PC-3 (cell line): ENCODE measurements at regions not wholly inside any gene's neighbourhood (a gene's known extent, or its start where the extent isn't known, plus 50 kb on each side); places are given as distances from the start of the nearest gene placed in this dataset.

Source experiments
- ATAC-seq: fragments of 200-7000 bp; cut with Tn5 transposase; 2 replicates; pipeline ENCODE4 v1.9.1; 2020; ENCODE audit warnings: mild to moderate bottlenecking, moderate library complexity
- BruUV-seq: library from RNA; stranded (reverse); fragments of 400-500 nt; replicated peaks from 2 replicates; lab custom pipeline; 2021; lab: Mats Ljungman, UMichigan
- CTCF ChIA-PET: fragments of 300-600 bp; sonication (Branson Sonifier 250); formaldehyde crosslinking; loops from one replicate; lab custom pipeline; 2022; ENCODE audit warnings: antibody characterized with exemption; lab: Charles Lee
- POLR2A ChIA-PET: fragments of 300-600 bp; sonication (Branson Sonifier 250); formaldehyde crosslinking; loops from one replicate; lab custom pipeline; 2022; ENCODE audit warnings: antibody characterized with exemption; ENCODE audit not compliant: unreplicated experiment; lab: Charles Lee
- DNase-seq: peaks from one replicate; pipeline ENCODE4 v3.0.0-alpha.2; 2015
- H2AFZ ChIP-seq: fragments of 300-600 bp; sonication (generic); 2 replicates; pipeline ENCODE4 v1.6.0; 2016; ENCODE audit warnings: antibody characterized with exemption, low read length
- H3F3A ChIP-seq: fragments of 300-600 bp; sonication (generic); one replicate; pipeline ENCODE4 v1.6.0; 2017; ENCODE audit warnings: antibody characterized with exemption, low read length, control low read depth, mild to moderate bottlenecking; ENCODE audit not compliant: unreplicated experiment
- H3K27ac ChIP-seq: fragments of 300-600 bp; sonication (generic); 2 replicates; pipeline ENCODE4 v1.5.1; 2016; ENCODE audit warnings: mild to moderate bottlenecking, low read length
- H3K27me3 ChIP-seq: fragments of 300-600 bp; sonication (generic); 2 replicates; pipeline ENCODE4 v1.6.1; 2016; ENCODE audit warnings: low read length, mixed read lengths
- H3K36me3 ChIP-seq: fragments of 300-600 bp; sonication (generic); 2 replicates; pipeline ENCODE4 v1.6.1; 2016; ENCODE audit warnings: low read depth, mixed run types, low read length, mixed read lengths
- H3K4me1 ChIP-seq: fragments of 300-600 bp; sonication (generic); 2 replicates; pipeline ENCODE4 v1.5.1; 2016; ENCODE audit warnings: low read length; ENCODE audit not compliant: insufficient read depth
- H3K4me2 ChIP-seq: fragments of 300-600 bp; sonication (generic); 2 replicates; pipeline ENCODE4 v1.6.0; 2016; ENCODE audit warnings: low read length
- H3K4me3 ChIP-seq: fragments of 300-600 bp; sonication (generic); 2 replicates; pipeline ENCODE4 v1.5.1; 2016; ENCODE audit warnings: mild to moderate bottlenecking, low read length, mixed read lengths
- H3K79me2 ChIP-seq: fragments of 300-600 bp; sonication (generic); 2 replicates; pipeline ENCODE4 v1.6.1; 2017; ENCODE audit warnings: low read length, mixed read lengths
- H3K9ac ChIP-seq: fragments of 300-600 bp; sonication (generic); 2 replicates; pipeline ENCODE4 v1.6.0; 2016; ENCODE audit warnings: mild to moderate bottlenecking, low read length
- H3K9me2 ChIP-seq: fragments of 300-600 bp; sonication (generic); replicated peaks from 2 replicates; pipeline ENCODE4 v1.6.1; 2016; ENCODE audit warnings: mixed run types, low read length, mixed read lengths
- H3K9me3 ChIP-seq: fragments of 300-600 bp; sonication (generic); 2 replicates; pipeline ENCODE4 v1.6.1; 2016; ENCODE audit warnings: low read length, mixed read lengths
- H4K20me1 ChIP-seq: fragments of 300-600 bp; sonication (generic); 2 replicates; pipeline ENCODE4 v1.6.1; 2016; ENCODE audit warnings: low read length, mixed read lengths
- EZH2 ChIP-seq: fragments of 300-600 bp; sonication (generic); IDR thresholded peaks from one replicate; pipeline ENCODE4 v1.6.1; 2017; ENCODE audit warnings: antibody characterized with exemption, mild to moderate bottlenecking, low read length; ENCODE audit not compliant: unreplicated experiment
- EZH2phosphoT487 ChIP-seq: fragments of 300-600 bp; sonication (generic); IDR thresholded peaks from 2 replicates; pipeline ENCODE4 v1.6.1; 2018; ENCODE audit warnings: mild to moderate bottlenecking, antibody characterized with exemption, low read length, borderline replicate concordance
- intact Hi-C: fragments of 100-400 bp; cut with micrococcal nuclease; formaldehyde crosslinking; loops from 2 replicates; pipeline ENCODE4 v1.9.0; 2023
- TF ChIP-seq, protein P1 (sequence below): fragments of 300-600 bp; sonication (generic); conservative IDR thresholded peaks from 2 replicates; pipeline ENCODE4 v1.5.1; 2017; ENCODE audit warnings: antibody characterized with exemption, low read depth, mild to moderate bottlenecking, low read length

DNA sequence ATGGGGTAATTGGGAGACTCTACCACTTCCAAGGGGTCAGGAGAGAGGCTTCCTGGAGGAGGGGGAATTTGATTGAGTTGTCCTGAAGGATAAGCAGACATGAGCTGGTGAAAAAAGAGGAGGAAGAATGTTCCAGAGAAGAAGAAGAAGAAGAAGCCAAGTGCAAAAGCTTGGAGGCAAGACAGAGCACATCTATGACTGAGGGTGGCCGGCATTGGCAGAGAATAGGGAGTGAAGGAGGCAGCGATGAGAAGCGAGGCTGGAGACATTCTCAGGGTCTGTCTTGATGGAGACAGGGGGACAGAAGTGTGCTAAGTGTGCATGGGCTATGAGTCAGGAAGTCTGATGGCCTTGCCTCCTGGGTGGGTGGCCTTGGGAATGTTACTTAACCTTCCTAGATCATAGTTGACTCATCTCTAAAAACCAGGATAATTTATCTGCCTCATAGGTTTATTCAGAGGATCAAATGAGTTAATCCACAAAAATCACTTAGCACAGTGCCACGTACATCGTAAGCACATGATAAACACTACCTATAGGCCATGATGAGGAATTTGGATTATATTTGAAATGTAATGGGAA lies 171.7 kb downstream of the ABCC12 start:
- POLR2A ChIA-PET = no interaction called here
- no peak overlapping the region for H3K4me3 ChIP-seq
- no peaks in the 10 kb centered on the region for H3K27me3 ChIP-seq
- no peaks in the 10 kb centered on the region for H3K36me3 ChIP-seq
- CTCF ChIA-PET = no interaction called here
- no peaks in the 10 kb centered on the region for H3K9me3 ChIP-seq
- H3K9me2 ChIP-seq = no peaks in the 10 kb centered on the region
- no peaks in the 10 kb centered on the region for H3K79me2 ChIP-seq
- peak; percentile 7 for DNase-seq
- no peaks in the 10 kb centered on the region for H4K20me1 ChIP-seq
- H3K4me1 ChIP-seq = peaks cover 9% of the 10 kb centered on the region
- TF ChIP-seq, protein P1, sequence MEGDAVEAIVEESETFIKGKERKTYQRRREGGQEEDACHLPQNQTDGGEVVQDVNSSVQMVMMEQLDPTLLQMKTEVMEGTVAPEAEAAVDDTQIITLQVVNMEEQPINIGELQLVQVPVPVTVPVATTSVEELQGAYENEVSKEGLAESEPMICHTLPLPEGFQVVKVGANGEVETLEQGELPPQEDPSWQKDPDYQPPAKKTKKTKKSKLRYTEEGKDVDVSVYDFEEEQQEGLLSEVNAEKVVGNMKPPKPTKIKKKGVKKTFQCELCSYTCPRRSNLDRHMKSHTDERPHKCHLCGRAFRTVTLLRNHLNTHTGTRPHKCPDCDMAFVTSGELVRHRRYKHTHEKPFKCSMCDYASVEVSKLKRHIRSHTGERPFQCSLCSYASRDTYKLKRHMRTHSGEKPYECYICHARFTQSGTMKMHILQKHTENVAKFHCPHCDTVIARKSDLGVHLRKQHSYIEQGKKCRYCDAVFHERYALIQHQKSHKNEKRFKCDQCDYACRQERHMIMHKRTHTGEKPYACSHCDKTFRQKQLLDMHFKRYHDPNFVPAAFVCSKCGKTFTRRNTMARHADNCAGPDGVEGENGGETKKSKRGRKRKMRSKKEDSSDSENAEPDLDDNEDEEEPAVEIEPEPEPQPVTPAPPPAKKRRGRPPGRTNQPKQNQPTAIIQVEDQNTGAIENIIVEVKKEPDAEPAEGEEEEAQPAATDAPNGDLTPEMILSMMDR = no peak
- no peak for TF ChIP-seq EZH2phosphoT487
- no peaks in the 10 kb centered on the region for H3F3A ChIP-seq
- no peak overlapping the region for H2AFZ ChIP-seq
- H3K27ac ChIP-seq = no peak overlapping the region
- no TSS peak for BruUV-seq
- ATAC-seq = no peak
- no peak overlapping the region for H3K4me2 ChIP-seq
- no peak overlapping the region for H3K9ac ChIP-seq
- intact Hi-C loops = no loop called here

DNA sequence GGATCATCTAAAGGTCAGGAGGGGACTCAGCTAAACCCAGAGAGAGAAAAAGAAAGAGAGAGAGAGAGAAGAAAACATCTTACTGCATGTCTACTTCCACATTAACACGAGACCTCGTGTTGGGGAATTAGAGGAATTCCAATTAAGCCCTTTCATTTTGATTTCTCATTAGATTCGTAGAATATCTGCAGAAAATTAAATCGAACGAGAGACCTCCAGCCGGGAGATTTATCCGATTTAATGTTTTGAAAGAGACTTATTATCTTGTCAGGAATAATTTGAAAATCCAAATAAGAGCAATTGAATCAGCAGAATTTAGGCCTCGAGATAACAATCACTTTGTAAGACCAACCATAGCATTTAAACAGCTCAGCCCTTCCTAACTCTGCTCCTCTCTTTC lies 175.6 kb downstream of the ABCC12 start:
- H3K36me3 ChIP-seq = no peaks in the 10 kb centered on the region
- no peaks in the 10 kb centered on the region for H4K20me1 ChIP-seq
- H3K4me2 ChIP-seq = no peak overlapping the region
- peaks cover 4% of the 10 kb centered on the region; the same call in 1 of the 2 replicates for H3K4me1 ChIP-seq
- no peaks in the 10 kb centered on the region for H3K9me3 ChIP-seq
- DNase-seq = no peak
- H3F3A ChIP-seq = no peaks in the 10 kb centered on the region
- no peak overlapping the region for H3K27ac ChIP-seq
- ChIA-PET CTCF (no interaction called here), POLR2A (no interaction called here)
- H3K4me3 ChIP-seq = no peak overlapping the region
- H3K9me2 ChIP-seq = no peaks in the 10 kb centered on the region
- no peaks in the 10 kb centered on the region for H3K79me2 ChIP-seq
- H3K27me3 ChIP-seq = no peaks in the 10 kb centered on the region
- ATAC-seq = no peak
- H3K9ac ChIP-seq = no peak overlapping the region
- no peak overlapping the region for H2AFZ ChIP-seq
- intact Hi-C loops = no loop called here
- no TSS peak for BruUV-seq
- TF ChIP-seq, protein P1 = no peak
- TF ChIP-seq EZH2phosphoT487 (no peak), EZH2 (no peak)

DNA sequence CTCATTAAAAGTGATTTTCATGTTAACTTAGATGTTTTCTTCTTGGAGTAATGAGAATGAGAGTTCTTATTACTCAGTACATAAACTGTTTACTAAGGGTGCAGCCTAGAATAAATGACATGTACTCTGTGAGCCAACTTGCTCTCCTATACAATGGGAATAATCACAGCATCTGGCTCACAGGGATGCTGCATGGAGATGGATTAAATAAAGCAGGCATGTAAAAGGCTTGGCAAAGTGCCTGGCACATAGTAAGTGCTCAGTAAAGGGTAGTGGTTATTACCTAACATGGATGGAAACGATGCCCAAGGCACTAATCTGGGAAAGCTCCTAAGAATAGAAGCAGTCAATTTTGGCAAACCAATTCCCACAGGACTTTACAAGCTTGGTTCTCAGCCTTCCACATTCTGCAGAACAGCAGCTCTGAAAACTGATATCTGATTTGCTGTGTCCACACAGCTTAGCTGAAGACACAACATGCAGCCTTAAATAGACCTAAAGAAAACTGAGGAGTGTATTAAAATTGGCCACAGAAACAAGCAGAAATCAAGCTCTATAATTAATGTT lies 176.1 kb downstream of the ABCC12 start:
- TF ChIP-seq, protein P1 = no peak
- no peak for TF ChIP-seq EZH2
- TF ChIP-seq EZH2phosphoT487 = no peak
- POLR2A ChIA-PET = no interaction called here
- H2AFZ ChIP-seq = no peak overlapping the region
- no peaks in the 10 kb centered on the region for H3K27me3 ChIP-seq
- H3K9me2 ChIP-seq = no peaks in the 10 kb centered on the region
- H3K4me2 ChIP-seq = no peak overlapping the region
- intact Hi-C loops = no loop called here
- no peaks in the 10 kb centered on the region for H3K79me2 ChIP-seq
- no peak overlapping the region for H3K4me3 ChIP-seq
- no peaks in the 10 kb centered on the region for H3F3A ChIP-seq
- DNase-seq (no peak), ATAC-seq (no peak)
- CTCF ChIA-PET = no interaction called here
- H3K36me3 ChIP-seq = no peaks in the 10 kb centered on the region
- H3K9me3 ChIP-seq = no peaks in the 10 kb centered on the region
- no TSS peak for BruUV-seq
- H3K4me1 ChIP-seq = 0 out of 2 replicates have a peak, but pooled peaks cover 4% of the 10 kb centered on the region
- H4K20me1 ChIP-seq = no peaks in the 10 kb centered on the region
- no peak overlapping the region for H3K9ac ChIP-seq
- H3K27ac ChIP-seq = no peak overlapping the region
